Epithelial cell of esophagus (primary cell): ENCODE measurements at regions not wholly inside any gene's neighbourhood (a gene's known extent, or its start where the extent isn't known, plus 50 kb on each side); places are given as distances from the start of the nearest gene placed in this dataset.

Experiments
- DNase-seq: peaks from one replicate; pipeline ENCODE4 v3.0.0; 2010; ENCODE audit warnings: low read depth
- H3K4me3 ChIP-seq: 2 replicates; pipeline ENCODE4 v1.5.1; 2011; ENCODE audit warnings: mild to moderate bottlenecking, low read length, control low read depth
- TF ChIP-seq, protein P1 (sequence below): IDR thresholded peaks from 2 replicates; pipeline ENCODE4 v1.5.1; 2011; ENCODE audit warnings: low read depth, mild to moderate bottlenecking, low read length, control low read depth, inconsistent platforms; ENCODE audit not compliant: insufficient read depth; ENCODE audit errors: missing control alignments

DNA sequence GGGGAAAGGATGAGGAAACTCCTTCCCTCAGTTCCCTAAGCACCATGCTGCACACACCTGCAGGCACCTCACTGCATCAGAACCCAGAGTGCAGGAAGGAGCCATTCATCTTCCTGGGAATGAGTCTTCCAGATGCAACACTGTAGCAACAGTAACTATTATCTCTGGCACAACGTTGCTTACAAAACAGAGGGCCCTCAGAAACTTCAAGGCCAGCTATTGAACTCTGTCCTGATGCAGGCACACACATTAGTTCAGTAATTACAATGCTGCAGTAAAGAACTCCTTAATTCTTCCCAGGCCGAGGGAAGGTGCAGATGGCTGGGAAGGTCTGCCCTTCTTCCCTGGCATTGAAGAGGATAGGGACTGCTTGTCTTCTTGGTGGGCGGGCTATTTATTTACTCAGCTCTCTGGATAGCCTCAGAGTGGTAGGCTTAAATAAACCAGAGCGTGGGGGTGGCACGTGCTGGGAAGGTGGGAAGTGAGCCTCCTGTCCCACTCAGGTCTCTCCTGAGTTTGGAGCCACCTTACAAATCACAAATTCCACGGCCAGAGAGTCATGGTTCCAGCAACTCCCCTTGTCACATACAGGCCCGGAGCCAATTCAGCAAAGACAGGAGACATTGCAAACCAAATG lies 125.1 kb upstream of the JCAD start:
- no peak overlapping the region for H3K4me3 ChIP-seq
- TF ChIP-seq, protein P1, sequence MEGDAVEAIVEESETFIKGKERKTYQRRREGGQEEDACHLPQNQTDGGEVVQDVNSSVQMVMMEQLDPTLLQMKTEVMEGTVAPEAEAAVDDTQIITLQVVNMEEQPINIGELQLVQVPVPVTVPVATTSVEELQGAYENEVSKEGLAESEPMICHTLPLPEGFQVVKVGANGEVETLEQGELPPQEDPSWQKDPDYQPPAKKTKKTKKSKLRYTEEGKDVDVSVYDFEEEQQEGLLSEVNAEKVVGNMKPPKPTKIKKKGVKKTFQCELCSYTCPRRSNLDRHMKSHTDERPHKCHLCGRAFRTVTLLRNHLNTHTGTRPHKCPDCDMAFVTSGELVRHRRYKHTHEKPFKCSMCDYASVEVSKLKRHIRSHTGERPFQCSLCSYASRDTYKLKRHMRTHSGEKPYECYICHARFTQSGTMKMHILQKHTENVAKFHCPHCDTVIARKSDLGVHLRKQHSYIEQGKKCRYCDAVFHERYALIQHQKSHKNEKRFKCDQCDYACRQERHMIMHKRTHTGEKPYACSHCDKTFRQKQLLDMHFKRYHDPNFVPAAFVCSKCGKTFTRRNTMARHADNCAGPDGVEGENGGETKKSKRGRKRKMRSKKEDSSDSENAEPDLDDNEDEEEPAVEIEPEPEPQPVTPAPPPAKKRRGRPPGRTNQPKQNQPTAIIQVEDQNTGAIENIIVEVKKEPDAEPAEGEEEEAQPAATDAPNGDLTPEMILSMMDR = no peak
- DNase-seq = no peak

DNA sequence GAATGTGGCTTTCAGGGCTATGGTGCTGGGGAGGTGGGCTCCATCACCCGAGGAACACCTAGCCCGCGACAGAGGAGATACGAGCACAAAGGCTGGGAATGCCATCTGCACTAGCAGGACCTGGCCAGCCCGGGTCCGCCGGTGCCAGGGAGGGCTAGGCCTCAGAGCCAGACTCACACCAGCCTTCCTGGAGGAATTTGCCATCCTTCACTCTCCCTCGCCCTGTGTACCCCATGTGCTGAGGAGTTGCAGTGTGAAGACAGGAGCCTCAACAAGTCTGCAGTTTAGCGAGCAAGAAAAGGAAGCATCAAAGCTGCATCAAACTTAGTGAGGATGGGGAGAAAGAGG lies 123.6 kb upstream of the JCAD start:
- H3K4me3 ChIP-seq = no peak overlapping the region
- TF ChIP-seq, protein P1 = no peak
- DNase-seq = no peak

DNA sequence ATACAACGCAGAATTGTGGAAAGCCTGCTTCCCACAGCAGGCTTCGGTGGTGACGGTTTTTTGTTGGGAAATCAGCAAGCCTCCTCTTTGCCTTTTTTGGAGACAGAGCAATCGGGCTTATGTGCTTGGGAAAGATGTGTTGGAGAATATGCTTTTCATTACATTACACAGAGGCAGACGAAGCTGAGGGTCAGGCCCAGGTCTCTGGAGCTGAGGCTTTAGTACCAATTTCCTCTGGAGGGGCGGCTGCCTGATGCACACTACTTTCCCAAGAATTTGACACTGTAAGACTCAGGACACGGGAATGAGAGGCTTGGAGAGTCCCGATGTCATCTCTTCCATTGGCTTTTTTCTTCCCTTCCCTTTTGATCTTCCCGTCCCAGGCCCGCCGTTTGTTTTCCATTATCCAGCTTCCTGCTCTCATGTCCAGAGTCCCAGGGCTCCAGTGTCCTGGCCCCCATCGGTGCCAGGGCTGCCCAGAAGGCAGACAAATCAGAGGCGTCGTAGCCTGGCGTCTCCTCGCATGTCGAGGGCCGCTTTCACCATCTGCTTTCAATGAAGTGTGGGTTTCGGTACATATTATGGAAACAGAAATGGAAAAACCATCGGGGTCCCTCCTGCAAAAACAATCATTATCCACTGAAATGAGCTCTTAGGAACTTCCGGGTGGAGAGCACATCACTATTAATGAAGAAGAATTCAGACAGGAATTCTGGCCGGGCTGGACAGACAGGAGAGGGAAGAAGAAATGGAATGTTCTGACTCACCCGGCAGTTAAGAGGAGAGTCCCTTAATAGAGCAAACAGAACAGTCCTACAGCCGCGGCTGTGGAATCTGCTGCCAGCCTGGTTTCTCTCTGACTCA lies 123.0 kb upstream of the JCAD start:
- peak; percentile 89 for DNase-seq
- TF ChIP-seq, protein P1 = no peak
- H3K4me3 ChIP-seq = no peak overlapping the region

DNA sequence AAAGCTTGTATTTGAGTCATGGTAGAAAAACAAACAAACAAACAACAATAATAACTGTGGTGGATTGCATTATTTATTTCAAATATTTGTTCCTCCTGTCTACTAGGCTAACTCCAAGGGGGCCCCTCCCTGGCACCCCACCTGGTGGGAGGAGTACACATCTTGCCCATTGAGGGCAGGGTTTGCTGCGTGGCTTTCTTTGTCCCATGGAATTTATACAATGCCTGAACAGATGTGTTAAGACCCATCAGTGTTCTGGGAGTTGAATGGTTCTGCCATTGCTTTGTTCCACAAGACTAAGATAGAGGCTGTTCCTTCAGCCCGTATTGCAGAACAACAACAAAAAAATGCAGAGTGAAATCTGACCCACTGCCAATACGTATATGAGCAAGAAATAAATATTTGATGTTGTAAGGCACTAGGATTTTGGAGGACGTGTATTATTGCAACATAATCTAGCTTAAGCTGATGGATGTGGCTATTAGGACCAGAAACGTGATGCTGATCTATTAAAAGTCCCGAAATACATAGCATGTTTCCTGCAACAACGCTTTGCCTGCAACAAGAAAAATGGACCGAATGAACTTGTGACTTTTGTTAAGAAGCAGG lies 119.1 kb upstream of the JCAD start:
- no peak overlapping the region for H3K4me3 ChIP-seq
- TF ChIP-seq, protein P1 = no peak
- peak; percentile 66 for DNase-seq

DNA sequence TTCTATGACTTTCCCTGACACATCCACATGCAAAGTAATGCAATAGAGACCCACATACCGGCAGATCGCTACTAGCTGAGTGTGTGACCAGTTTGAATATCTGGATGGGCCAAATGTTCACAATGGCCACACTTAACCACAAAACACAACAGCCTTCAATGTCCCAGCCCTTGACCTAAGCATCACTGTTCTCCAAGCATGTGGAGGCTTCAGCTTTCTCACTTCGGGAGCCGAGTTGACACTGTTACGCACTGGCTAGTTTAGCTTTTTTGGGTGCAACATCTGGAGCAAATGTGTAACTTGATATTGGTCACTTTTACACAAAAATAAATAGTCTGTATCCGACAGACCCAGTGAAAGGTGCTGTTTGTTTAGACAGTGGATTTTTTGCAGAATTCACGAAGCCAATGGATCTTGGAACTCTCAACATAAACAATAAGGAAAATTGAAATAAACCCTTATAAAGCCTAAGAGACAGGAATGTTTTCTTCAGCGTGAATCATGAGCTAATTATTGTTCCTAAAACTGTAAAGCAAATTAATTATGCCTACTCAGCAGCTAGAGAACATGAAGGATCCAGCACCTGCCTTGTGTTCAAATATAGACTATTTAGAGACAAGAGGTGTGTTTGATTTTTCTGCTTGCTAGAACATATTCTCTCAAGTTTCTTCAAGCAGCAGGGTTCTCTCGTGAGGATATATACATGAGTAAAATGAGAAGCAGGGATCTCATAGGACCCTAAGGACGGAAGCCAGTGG lies 117.6 kb upstream of the JCAD start:
- TF ChIP-seq, protein P1 = no peak
- DNase-seq = no peak

DNA sequence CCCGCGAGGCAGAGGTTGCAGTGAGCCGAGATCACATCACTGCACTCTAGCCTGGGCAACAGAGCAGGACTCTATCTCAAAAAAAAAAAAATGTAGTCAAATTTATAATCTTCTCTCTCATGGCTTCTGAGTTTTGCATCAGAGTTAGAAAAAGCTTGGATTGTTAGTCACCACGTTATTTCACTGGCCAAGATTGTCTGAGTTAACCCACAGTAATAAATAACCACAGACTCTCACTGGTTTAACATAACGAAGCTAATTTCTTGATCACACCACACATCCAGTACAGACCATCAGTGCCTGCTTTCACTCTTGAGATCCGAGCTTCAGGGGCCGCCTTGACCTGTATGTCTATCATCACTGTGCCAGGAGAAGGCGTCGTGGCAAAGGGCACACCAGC lies 116.8 kb upstream of the JCAD start:
- H3K4me3 ChIP-seq = no peak overlapping the region
- TF ChIP-seq, protein P1 = no peak
- DNase-seq = no peak

More for the DNA sequence above, 117.6 kb upstream of the JCAD start:
- H3K4me3 ChIP-seq = no peak overlapping the region
